ENCODE measurements at regions not wholly inside any gene's neighbourhood (a gene's known extent, or its start where the extent isn't known, plus 50 kb on each side); places are given as distances from the start of the nearest gene placed in this dataset.

GRCh38 chr20:7178004-7178403, 410.5 kb downstream of the BMP2 start:
- TF ChIP-seq TAF1 (IDR thresholded peaks at IDR 0.05; ENCODE audit: low read depth) (no peak), CREB1 (IDR thresholded peaks at IDR 0.05; ENCODE audit: low read depth) (no peak), CEBPB (IDR thresholded peaks at IDR 0.05) (no peak)
